HepG2 (cell line): ENCODE measurements at regions not wholly inside any gene's neighbourhood (a gene's known extent, or its start where the extent isn't known, plus 50 kb on each side); places are given as distances from the start of the nearest gene placed in this dataset.

Experiments
- ELF1 ChIP-seq: sonication (generic); formaldehyde crosslinking; IDR thresholded peaks from 2 replicates; pipeline ENCODE4 v1.4.0; 2020; ENCODE audit warnings: missing genetic modification reagents
- RAD51 ChIP-seq: fragments of 450-650 bp; IDR thresholded peaks from 2 replicates; pipeline ENCODE4 v1.6.1; 2016; ENCODE audit warnings: borderline replicate concordance
- TF ChIP-seq, protein P1 (sequence below), 2 experiments: sonication (generic) in 1 of 2; formaldehyde crosslinking in 1 of 2; IDR thresholded peaks; 2 replicates each; pipeline versions ENCODE4 v1.5.1 to v1.6.1; 2011 to 2020; ENCODE audit warnings: borderline replicate concordance in 1 of 2, low read depth in 1 of 2, low read length in 1 of 2, mild to moderate bottlenecking in 1 of 2, missing genetic modification reagents in 1 of 2, moderate library complexity in 1 of 2

DNA sequence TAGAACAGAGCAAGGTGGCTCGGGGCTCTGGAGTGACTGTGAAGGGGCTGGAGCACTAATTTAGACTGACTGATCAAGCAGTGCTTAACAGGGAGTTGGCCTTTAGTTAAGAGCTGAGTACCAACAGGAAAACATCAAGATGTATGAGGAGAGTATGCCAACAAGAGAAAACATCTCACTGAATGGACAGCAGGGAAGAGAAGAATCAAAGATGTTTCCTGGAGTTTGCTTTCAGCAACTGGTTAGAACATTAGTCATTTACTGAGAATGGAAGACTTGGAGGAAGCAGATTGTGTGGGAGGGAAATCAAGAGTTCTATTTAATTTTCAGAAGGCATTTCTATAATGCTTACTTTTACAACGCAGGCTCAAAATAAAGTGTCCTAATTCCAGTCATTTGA lies 259.3 kb downstream of the ADAMTS20 start:
- TF ChIP-seq, protein P1, sequence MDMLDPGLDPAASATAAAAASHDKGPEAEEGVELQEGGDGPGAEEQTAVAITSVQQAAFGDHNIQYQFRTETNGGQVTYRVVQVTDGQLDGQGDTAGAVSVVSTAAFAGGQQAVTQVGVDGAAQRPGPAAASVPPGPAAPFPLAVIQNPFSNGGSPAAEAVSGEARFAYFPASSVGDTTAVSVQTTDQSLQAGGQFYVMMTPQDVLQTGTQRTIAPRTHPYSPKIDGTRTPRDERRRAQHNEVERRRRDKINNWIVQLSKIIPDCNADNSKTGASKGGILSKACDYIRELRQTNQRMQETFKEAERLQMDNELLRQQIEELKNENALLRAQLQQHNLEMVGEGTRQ (IDR thresholded peaks at IDR 0.05; ENCODE audit: low read depth, low read length), result no peak
- TF ChIP-seq, protein P1 (CRISPR knock-in tag; IDR thresholded peaks at IDR 0.05; ENCODE audit: borderline replicate concordance), result no peak
- no peak for TF ChIP-seq RAD51
- TF ChIP-seq ELF1, result no peak
